Sigmoid colon (tissue), 6 donors: ENCODE measurements at regions not wholly inside any gene's neighbourhood (a gene's known extent, or its start where the extent isn't known, plus 50 kb on each side); places are given as distances from the start of the nearest gene placed in this dataset.

Experiments used
- DNase-seq: peaks from one replicate; pipeline ENCODE4 v3.0.0-alpha.2; 2019
- H3K27ac ChIP-seq, 4 donors: fragments of 200-600 bp; sonication (generic); one replicate each; pipeline ENCODE4 v1.5.1; 2016 to 2019; ENCODE audit warnings: mild to moderate bottlenecking in 1 of 4
- H3K27me3 ChIP-seq, 3 donors: fragments of 200-600 bp; sonication (generic); one replicate each; pipeline ENCODE4 v1.5.1; 2019; ENCODE audit warnings: mild to moderate bottlenecking in 1 of 3
- H3K36me3 ChIP-seq, 4 donors: fragments of 200-600 bp; sonication (generic); one replicate each; pipeline ENCODE4 v1.5.1; 2016 to 2019
- H3K4me1 ChIP-seq, 4 donors: fragments of 200-600 bp; sonication (generic); one replicate each; pipeline ENCODE4 v1.5.1; 2017 to 2019
- H3K4me3 ChIP-seq, 4 donors: fragments of 200-600 bp; sonication (generic); one replicate each; pipeline ENCODE4 v1.5.1; 2017 to 2019; ENCODE audit warnings: mild to moderate bottlenecking in 2 of 4, moderate library complexity in 1 of 4
- H3K9me3 ChIP-seq, 4 donors: fragments of 200-600 bp in 3 of 4; sonication (generic) in 3 of 4; one replicate each; pipeline versions ENCODE4 v1.5.1 to v1.6.1; 2013 to 2019
- EP300 ChIP-seq, 4 donors: sonication (generic); formaldehyde crosslinking; IDR thresholded peaks; one replicate each; pipeline ENCODE4 v1.6.1; 2017; ENCODE audit warnings: antibody characterized with exemption in 4 of 4
- POLR2A ChIP-seq, 2 donors: fragments of 450-650 bp; IDR thresholded peaks; one replicate each; pipeline ENCODE4 v1.6.1; 2016; ENCODE audit warnings: antibody characterized with exemption in 2 of 2, mild to moderate bottlenecking in 2 of 2, moderate library complexity in 2 of 2
- POLR2AphosphoS5 ChIP-seq, 4 donors: sonication (generic); formaldehyde crosslinking; IDR thresholded peaks; one replicate each; pipeline ENCODE4 v1.6.1; 2017; ENCODE audit warnings: antibody characterized with exemption in 4 of 4
- WGBS, 2 donors: extraction: QIAGEN DNeasy Blood & Tissue Kit; methylation state at CpG; one replicate each; pipeline ENCODE4 v1.1.7; 2013; 5-methylcytosine and 5-hydroxymethylcytosine counted together
- intact Hi-C: fragments of 100-400 bp; cut with DNase I; formaldehyde crosslinking; loops from one replicate; pipeline ENCODE4 v1.15.1; 2023
- TF ChIP-seq, protein P1 (sequence below), 4 experiments: fragments of 450-650 bp in 3 of 4; fragments of 200-600 bp in 1 of 4; IDR thresholded peaks; one replicate each; pipeline ENCODE4 v1.5.1; 2016 to 2019; ENCODE audit warnings: antibody characterized with exemption in 4 of 4, mild to moderate bottlenecking in 3 of 4, moderate library complexity in 2 of 4
- donor health status: healthy with polysubstance abuse.
- donor health status: healthy.

DNA sequence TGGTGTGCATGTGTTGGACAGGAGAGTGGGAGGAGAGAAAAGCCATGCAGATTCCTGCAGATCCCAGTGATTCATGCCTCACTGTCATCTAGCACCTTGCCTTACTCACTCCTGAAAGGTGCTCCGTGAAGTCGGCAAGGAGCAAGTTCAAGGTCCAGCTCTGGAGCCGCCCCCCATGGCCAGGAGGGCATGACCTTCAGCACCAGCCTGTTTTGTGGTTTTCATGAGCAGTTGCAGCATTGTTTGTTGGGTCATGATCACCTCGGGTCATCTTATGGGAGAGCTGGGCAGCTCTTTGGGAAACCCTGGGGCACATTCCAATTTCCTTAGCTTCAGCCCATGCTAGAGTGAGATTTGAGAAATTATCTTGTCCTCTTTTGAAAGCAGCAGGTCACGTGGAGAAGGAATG, 137.5 kb upstream of the IRX3 start:
- Histone ChIP-seq H3K27me3 (peaks cover 0 to 18% (median 0%) of the 10 kb centered on the region in 3 donors), H3K9me3 (no peaks in the 10 kb centered on the region), H3K4me3 (no peak overlapping the region), H3K36me3 (no peaks in the 10 kb centered on the region), H3K27ac (no peak overlapping the region), H3K4me1 (no peaks in the 10 kb centered on the region)
- no peak for DNase-seq
- WGBS, 2 donors: 63 to 71% methylated on average over 5 of the region's 5 CpGs
- intact Hi-C loops: no loop called here
- TF ChIP-seq EP300 (IDR thresholded peaks at IDR 0.05) (no peak), POLR2A (IDR thresholded peaks at IDR 0.05) (no peak), POLR2AphosphoS5 (IDR thresholded peaks at IDR 0.05) (no peak)
- TF ChIP-seq, protein P1, sequence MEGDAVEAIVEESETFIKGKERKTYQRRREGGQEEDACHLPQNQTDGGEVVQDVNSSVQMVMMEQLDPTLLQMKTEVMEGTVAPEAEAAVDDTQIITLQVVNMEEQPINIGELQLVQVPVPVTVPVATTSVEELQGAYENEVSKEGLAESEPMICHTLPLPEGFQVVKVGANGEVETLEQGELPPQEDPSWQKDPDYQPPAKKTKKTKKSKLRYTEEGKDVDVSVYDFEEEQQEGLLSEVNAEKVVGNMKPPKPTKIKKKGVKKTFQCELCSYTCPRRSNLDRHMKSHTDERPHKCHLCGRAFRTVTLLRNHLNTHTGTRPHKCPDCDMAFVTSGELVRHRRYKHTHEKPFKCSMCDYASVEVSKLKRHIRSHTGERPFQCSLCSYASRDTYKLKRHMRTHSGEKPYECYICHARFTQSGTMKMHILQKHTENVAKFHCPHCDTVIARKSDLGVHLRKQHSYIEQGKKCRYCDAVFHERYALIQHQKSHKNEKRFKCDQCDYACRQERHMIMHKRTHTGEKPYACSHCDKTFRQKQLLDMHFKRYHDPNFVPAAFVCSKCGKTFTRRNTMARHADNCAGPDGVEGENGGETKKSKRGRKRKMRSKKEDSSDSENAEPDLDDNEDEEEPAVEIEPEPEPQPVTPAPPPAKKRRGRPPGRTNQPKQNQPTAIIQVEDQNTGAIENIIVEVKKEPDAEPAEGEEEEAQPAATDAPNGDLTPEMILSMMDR (IDR thresholded peaks at IDR 0.05): no peak

DNA sequence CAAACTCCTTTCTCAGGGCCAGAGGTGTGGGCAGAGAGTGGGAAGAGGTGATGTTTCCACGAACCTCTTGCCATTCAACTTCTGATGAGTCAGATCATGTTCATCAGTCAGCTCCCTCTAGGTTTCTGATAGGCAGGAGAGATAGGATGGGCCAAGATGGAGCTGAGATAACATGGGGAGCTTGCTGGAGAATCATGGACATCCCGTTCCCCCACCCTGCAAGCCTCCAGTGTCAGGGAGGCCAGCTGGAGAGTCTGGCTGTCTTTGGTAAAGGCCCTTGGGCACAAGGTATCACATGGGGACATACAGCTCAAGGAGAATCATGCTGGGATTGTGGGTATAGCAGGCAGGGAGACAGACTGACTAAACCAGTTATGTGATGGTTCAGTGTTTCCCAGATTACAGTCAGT, 136.0 kb upstream of the IRX3 start:
- intact Hi-C loops: no loop called here
- 84 to 90% methylated on average over 2 of the region's 2 CpGs for WGBS, 2 donors
- Histone ChIP-seq H3K36me3 (no peaks in the 10 kb centered on the region), H3K27ac (no peak overlapping the region), H3K27me3 (peaks cover 0 to 5% (median 0%) of the 10 kb centered on the region in 3 donors), H3K9me3 (no peaks in the 10 kb centered on the region), H3K4me3 (no peak overlapping the region), H3K4me1 (no peaks in the 10 kb centered on the region)
- TF ChIP-seq, protein P1 (IDR thresholded peaks at IDR 0.05): no peak
- no peak for TF ChIP-seq EP300 (IDR thresholded peaks at IDR 0.05)
- TF ChIP-seq POLR2AphosphoS5 (IDR thresholded peaks at IDR 0.05): no peak
- no peak for TF ChIP-seq POLR2A (IDR thresholded peaks at IDR 0.05)
- DNase-seq: no peak

DNA sequence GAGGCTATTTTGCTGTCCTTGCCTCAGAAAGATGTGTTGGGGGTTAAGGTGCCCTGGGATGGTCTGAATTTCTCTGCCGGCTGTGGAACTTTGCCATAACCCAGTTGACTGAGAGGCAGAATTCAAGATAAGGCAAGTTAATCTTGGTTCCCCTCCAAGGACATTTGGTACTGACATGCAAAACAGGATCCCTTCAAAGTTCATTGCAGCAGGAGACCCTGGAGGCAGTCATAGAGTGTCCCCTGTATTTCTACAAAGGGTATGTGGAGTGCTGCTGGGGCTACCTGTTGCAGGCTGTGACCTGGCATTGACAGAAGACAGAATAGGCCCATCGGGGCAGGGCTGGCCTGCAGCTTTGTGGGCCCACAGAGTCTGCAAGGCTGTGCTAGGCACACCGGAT, 135.6 kb upstream of the IRX3 start:
- DNase-seq: no peak
- H3K36me3 ChIP-seq: no peaks in the 10 kb centered on the region
- 75 to 85% methylated on average over 3 of the region's 3 CpGs for WGBS, 2 donors
- H3K27ac ChIP-seq: no peak overlapping the region
- intact Hi-C loops: no loop called here
- H3K27me3 ChIP-seq: peaks cover 0 to 5% (median 0%) of the 10 kb centered on the region in 3 donors
- H3K9me3 ChIP-seq: no peaks in the 10 kb centered on the region
- H3K4me3 ChIP-seq: no peak overlapping the region
- no peak for TF ChIP-seq EP300 (IDR thresholded peaks at IDR 0.05)
- no peak for TF ChIP-seq POLR2A (IDR thresholded peaks at IDR 0.05)
- TF ChIP-seq POLR2AphosphoS5 (IDR thresholded peaks at IDR 0.05): no peak
- TF ChIP-seq, protein P1 (IDR thresholded peaks at IDR 0.05): no peak
- H3K4me1 ChIP-seq: no peaks in the 10 kb centered on the region

DNA sequence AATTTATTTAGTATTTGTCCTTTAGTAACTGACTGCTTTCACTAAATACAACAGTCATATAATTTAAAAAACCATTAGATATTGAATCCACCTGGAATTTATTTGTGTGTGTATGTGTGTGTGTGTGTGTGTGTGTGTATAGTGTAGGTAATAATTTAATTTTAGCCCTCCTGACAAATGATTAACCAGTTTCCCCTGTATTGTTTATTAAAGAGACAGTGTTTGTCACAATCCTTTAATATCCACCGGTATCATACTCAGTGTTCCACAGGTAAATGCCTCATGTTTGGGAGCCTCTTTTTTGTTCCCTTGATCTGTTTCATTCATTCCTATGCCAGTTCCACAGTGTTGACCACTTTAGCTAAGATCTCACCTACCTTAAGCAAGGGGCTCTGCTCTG, 134.6 kb upstream of the IRX3 start:
- DNase-seq: no peak
- intact Hi-C loops: no loop called here
- Histone ChIP-seq H3K27ac (no peak overlapping the region), H3K27me3 (peaks cover 0 to 1% (median 0%) of the 10 kb centered on the region in 3 donors), H3K36me3 (no peaks in the 10 kb centered on the region), H3K4me1 (no peaks in the 10 kb centered on the region), H3K4me3 (no peak overlapping the region), H3K9me3 (no peaks in the 10 kb centered on the region)
- TF ChIP-seq POLR2AphosphoS5 (IDR thresholded peaks at IDR 0.05) (no peak), POLR2A (IDR thresholded peaks at IDR 0.05) (no peak), EP300 (IDR thresholded peaks at IDR 0.05) (no peak)
- TF ChIP-seq, protein P1 (IDR thresholded peaks at IDR 0.05): no peak
- 55 to 89% methylated on average over 1 of the region's 1 CpG for WGBS, 2 donors

DNA sequence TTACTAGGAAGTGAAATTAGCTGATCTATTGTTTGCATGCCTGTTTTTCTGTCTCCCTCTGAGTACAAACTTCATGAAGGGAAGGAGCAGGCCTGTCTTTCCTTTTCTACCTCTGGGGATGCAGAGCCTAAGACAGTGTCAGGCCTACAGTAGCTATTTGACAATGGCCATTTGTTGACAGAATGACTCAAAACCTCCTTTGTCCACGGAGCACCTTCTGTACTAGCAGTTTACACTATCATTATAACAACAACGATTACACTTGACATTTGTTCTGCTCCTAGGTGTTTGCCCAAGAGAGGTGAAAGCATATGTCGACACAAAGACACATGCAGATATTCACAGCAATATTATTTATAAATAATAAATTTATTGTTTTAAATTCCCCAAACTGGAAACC, 132.3 kb upstream of the IRX3 start:
- no peak for DNase-seq
- intact Hi-C loops: no loop called here
- Histone ChIP-seq H3K36me3 (no peaks in the 10 kb centered on the region), H3K4me3 (no peak overlapping the region), H3K27ac (no peak overlapping the region), H3K4me1 (no peaks in the 10 kb centered on the region), H3K27me3 (no peaks in the 10 kb centered on the region), H3K9me3 (no peaks in the 10 kb centered on the region)
- TF ChIP-seq POLR2A (IDR thresholded peaks at IDR 0.05) (no peak), EP300 (IDR thresholded peaks at IDR 0.05) (no peak), POLR2AphosphoS5 (IDR thresholded peaks at IDR 0.05) (no peak)
- TF ChIP-seq, protein P1 (IDR thresholded peaks at IDR 0.05): no peak
- 53 to 72% methylated on average over 3 of the region's 3 CpGs for WGBS, 2 donors
